ENCODE measurements at regions not wholly inside any gene's neighbourhood (a gene's known extent, or its start where the extent isn't known, plus 50 kb on each side); places are given as distances from the start of the nearest gene placed in this dataset.
"Not testable (repeated sequence)": the region's sequence is repeated elsewhere in the genome, so short reads cannot be mapped to it uniquely, and the experiment has no call there.

DNA sequence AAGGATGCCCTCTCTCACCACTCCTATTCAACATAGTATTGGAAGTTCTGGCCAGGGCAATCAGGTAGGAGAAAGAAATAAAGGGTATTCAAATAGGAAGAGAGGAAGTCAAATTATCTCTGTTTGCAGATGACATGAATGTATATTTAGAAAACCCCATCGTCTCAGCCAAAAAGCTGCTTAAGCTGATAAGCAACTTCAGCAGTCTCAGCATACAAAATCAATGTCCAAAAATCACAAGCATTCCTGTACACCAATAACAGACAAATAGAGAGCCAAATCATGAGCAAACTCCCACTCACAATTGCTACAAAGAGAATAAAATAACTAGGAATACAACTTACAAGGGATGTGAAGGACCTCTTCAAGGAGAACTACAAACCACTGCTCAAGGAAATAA is 184.6 kb downstream of the HACE1 start:
- TF ChIP-seq EGR1 (conservative IDR thresholded peaks at IDR 0.05); ETV6 (IDR thresholded peaks at IDR 0.05; ENCODE audit: borderline replicate concordance in 1 of 2, low read depth in 2 of 2, low read length in 1 of 2); ETV6 (CRISPR knock-in tag; IDR thresholded peaks at IDR 0.05; ENCODE audit: borderline replicate concordance); SRSF3 (IDR thresholded peaks at IDR 0.05; ENCODE audit: insufficient read depth, low read length); TARDBP (IDR thresholded peaks at IDR 0.05); FOXK1 (CRISPR knock-in tag; IDR thresholded peaks at IDR 0.05; ENCODE audit: borderline replicate concordance); CHD1 (IDR thresholded peaks at IDR 0.05; ENCODE audit: low read length); FOS (IDR thresholded peaks at IDR 0.05; ENCODE audit: extremely low read depth, insufficient read length); SIN3A (IDR thresholded peaks at IDR 0.05; ENCODE audit: borderline replicate concordance in 2 of 2, control insufficient read depth in 1 of 2, low read depth in 2 of 2, low read length in 2 of 2): not testable (repeated sequence)
- TF ChIP-seq, protein P1, sequence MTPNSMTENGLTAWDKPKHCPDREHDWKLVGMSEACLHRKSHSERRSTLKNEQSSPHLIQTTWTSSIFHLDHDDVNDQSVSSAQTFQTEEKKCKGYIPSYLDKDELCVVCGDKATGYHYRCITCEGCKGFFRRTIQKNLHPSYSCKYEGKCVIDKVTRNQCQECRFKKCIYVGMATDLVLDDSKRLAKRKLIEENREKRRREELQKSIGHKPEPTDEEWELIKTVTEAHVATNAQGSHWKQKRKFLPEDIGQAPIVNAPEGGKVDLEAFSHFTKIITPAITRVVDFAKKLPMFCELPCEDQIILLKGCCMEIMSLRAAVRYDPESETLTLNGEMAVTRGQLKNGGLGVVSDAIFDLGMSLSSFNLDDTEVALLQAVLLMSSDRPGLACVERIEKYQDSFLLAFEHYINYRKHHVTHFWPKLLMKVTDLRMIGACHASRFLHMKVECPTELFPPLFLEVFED (CRISPR knock-in tag; conservative IDR thresholded peaks at IDR 0.05) = not testable (repeated sequence)
- peak; percentile 61 to 99; a peak in 3 of 4 replicates for TF ChIP-seq HDAC1 (IDR thresholded peaks at IDR 0.05)
- TF ChIP-seq, protein P2, sequence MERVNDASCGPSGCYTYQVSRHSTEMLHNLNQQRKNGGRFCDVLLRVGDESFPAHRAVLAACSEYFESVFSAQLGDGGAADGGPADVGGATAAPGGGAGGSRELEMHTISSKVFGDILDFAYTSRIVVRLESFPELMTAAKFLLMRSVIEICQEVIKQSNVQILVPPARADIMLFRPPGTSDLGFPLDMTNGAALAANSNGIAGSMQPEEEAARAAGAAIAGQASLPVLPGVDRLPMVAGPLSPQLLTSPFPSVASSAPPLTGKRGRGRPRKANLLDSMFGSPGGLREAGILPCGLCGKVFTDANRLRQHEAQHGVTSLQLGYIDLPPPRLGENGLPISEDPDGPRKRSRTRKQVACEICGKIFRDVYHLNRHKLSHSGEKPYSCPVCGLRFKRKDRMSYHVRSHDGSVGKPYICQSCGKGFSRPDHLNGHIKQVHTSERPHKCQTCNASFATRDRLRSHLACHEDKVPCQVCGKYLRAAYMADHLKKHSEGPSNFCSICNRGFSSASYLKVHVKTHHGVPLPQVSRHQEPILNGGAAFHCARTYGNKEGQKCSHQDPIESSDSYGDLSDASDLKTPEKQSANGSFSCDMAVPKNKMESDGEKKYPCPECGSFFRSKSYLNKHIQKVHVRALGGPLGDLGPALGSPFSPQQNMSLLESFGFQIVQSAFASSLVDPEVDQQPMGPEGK (CRISPR knock-in tag; IDR thresholded peaks at IDR 0.05; ENCODE audit: borderline replicate concordance) = not testable (repeated sequence)
